Mesenchymal stem cell (in vitro differentiated cells and primary cell): ENCODE measurements at regions not wholly inside any gene's neighbourhood (a gene's known extent, or its start where the extent isn't known, plus 50 kb on each side); places are given as distances from the start of the nearest gene placed in this dataset.
A peak's percentile ranks its signal among the peaks of the same experiment; 100 is the strongest.

ENCODE experiments used
- DNase-seq: peaks from one replicate; pipeline ENCODE4 v3.0.0-alpha.2; 2013
- H2AFZ ChIP-seq: one replicate; pipeline ENCODE4 v1.6.1; 2013; ENCODE audit warnings: low read depth, mild to moderate bottlenecking, control low read depth, inconsistent platforms, low read length, moderate library complexity
- H2AK5ac ChIP-seq: 2 replicates; pipeline ENCODE4 v1.6.1; 2013; ENCODE audit warnings: low read length, moderate library complexity, mild to moderate bottlenecking, inconsistent platforms; ENCODE audit not compliant: severe bottlenecking
- H2BK120ac ChIP-seq: one replicate; pipeline ENCODE4 v1.6.1; 2013; ENCODE audit warnings: low read depth, mild to moderate bottlenecking, inconsistent platforms, low read length, moderate library complexity
- H2BK12ac ChIP-seq, 2 experiments: one replicate each; pipeline ENCODE4 v1.6.1; 2013; ENCODE audit warnings: inconsistent platforms in 2 of 2, low read length in 2 of 2, mild to moderate bottlenecking in 2 of 2, moderate library complexity in 2 of 2, control low read depth in 1 of 2
- H2BK15ac ChIP-seq: one replicate; pipeline ENCODE4 v1.6.1; 2013; ENCODE audit warnings: mild to moderate bottlenecking, low read depth, inconsistent platforms; ENCODE audit not compliant: poor library complexity, severe bottlenecking
- H2BK5ac ChIP-seq: 2 replicates; pipeline ENCODE4 v1.6.1; 2013; ENCODE audit warnings: low read depth, mild to moderate bottlenecking, low read length, control low read depth, inconsistent platforms; ENCODE audit not compliant: poor library complexity, severe bottlenecking
- H3K14ac ChIP-seq, 2 experiments: one replicate each; pipeline ENCODE4 v1.6.1; 2013; ENCODE audit warnings: inconsistent platforms in 2 of 2, low read length in 2 of 2, control low read depth in 1 of 2, mild to moderate bottlenecking in 1 of 2, moderate library complexity in 1 of 2
- H3K18ac ChIP-seq, 2 experiments: one replicate each; pipeline ENCODE4 v1.6.1; 2013; ENCODE audit warnings: inconsistent platforms in 2 of 2, low read length in 2 of 2, control low read depth in 1 of 2, low read depth in 1 of 2, mild to moderate bottlenecking in 1 of 2
- H3K23ac ChIP-seq, 2 experiments: one replicate each; pipeline ENCODE4 v1.6.1; 2013; ENCODE audit warnings: inconsistent platforms in 2 of 2, low read length in 2 of 2, mild to moderate bottlenecking in 2 of 2, moderate library complexity in 2 of 2, control low read depth in 1 of 2
- H3K27ac ChIP-seq: 2 replicates; pipeline ENCODE4 v1.5.1; 2013; ENCODE audit warnings: mild to moderate bottlenecking, moderate library complexity, low read length, control low read depth, inconsistent platforms; ENCODE audit not compliant: poor library complexity, severe bottlenecking
- H3K27me3 ChIP-seq, 2 experiments: 2 replicates each; pipeline versions ENCODE4 v1.6.1 to v1.7.0; 2013; ENCODE audit warnings: low read length in 2 of 2, mild to moderate bottlenecking in 2 of 2, moderate library complexity in 2 of 2, control low read depth in 1 of 2, inconsistent platforms in 1 of 2; ENCODE audit not compliant: control insufficient read depth in 1 of 2, insufficient read depth in 1 of 2
- H3K36me3 ChIP-seq, 2 experiments: 2 replicates each; pipeline versions ENCODE4 v1.6.1 to v1.7.0; 2013; ENCODE audit warnings: low read length in 2 of 2, control low read depth in 1 of 2, inconsistent platforms in 1 of 2, low read depth in 1 of 2, mild to moderate bottlenecking in 1 of 2; ENCODE audit not compliant: insufficient read depth in 2 of 2, control insufficient read depth in 1 of 2
- H3K4ac ChIP-seq, 2 experiments: one replicate each; pipeline ENCODE4 v1.6.1; 2013; ENCODE audit warnings: inconsistent platforms in 2 of 2, low read length in 2 of 2, mild to moderate bottlenecking in 2 of 2, moderate library complexity in 2 of 2, control low read depth in 1 of 2, low read depth in 1 of 2
- H3K4me1 ChIP-seq: 2 replicates; pipeline ENCODE4 v1.6.1; 2013; ENCODE audit warnings: low read depth, low read length, control low read depth; ENCODE audit not compliant: control insufficient read depth, insufficient read depth
- H3K4me2 ChIP-seq: 2 replicates; pipeline ENCODE4 v1.6.1; 2013; ENCODE audit warnings: low read length, mild to moderate bottlenecking, inconsistent platforms; ENCODE audit not compliant: poor library complexity, severe bottlenecking
- H3K4me3 ChIP-seq, 2 experiments: 2 replicates each; pipeline versions ENCODE4 v1.5.1 to v1.7.0; 2013; ENCODE audit warnings: low read length in 2 of 2, mild to moderate bottlenecking in 2 of 2, control low read depth in 1 of 2, low read depth in 1 of 2; ENCODE audit not compliant: insufficient read depth in 1 of 2
- H3K79me1 ChIP-seq: replicated peaks from 2 replicates; pipeline ENCODE4 v1.6.1; 2013; ENCODE audit warnings: mild to moderate bottlenecking, control low read depth, low read length, inconsistent platforms; ENCODE audit not compliant: poor library complexity, severe bottlenecking
- H3K9ac ChIP-seq: 2 replicates; pipeline ENCODE4 v1.7.0; 2013; ENCODE audit warnings: mild to moderate bottlenecking, low read length, moderate library complexity
- H3K9me3 ChIP-seq: 2 replicates; pipeline ENCODE4 v1.7.0; 2013; ENCODE audit warnings: mild to moderate bottlenecking, low read length; ENCODE audit not compliant: control insufficient read depth
- H4K8ac ChIP-seq: one replicate; pipeline ENCODE4 v1.6.1; 2013; ENCODE audit warnings: inconsistent platforms, mild to moderate bottlenecking, low read length, moderate library complexity
- H4K91ac ChIP-seq: one replicate; pipeline ENCODE4 v1.6.1; 2013; ENCODE audit warnings: mild to moderate bottlenecking, low read length, inconsistent platforms
- WGBS: methylation state at CpG from one replicate; pipeline ENCODE4 v1.1.7; 2013; ENCODE audit warnings: mixed read lengths; 5-methylcytosine and 5-hydroxymethylcytosine counted together

- H2AK5ac ChIP-seq: no peak overlapping the region
- H3K9ac ChIP-seq: no peak overlapping the region
- no peak overlapping the region for H3K23ac ChIP-seq
- no peak overlapping the region for H2BK5ac ChIP-seq
- 68% methylated on average over 4 of the region's 4 CpGs for WGBS
- H3K4me2 ChIP-seq: no peak overlapping the region
- H2AFZ ChIP-seq: no peak overlapping the region
- no peak overlapping the region for H3K27ac ChIP-seq
- no peak overlapping the region for H3K14ac ChIP-seq
- no peak overlapping the region for H3K4me3 ChIP-seq
- peaks cover 6% of the 10 kb centered on the region for H3K4me1 ChIP-seq
- H3K79me1 ChIP-seq: no peaks in the 10 kb centered on the region
- no peak overlapping the region for H2BK12ac ChIP-seq
- no peaks in the 10 kb centered on the region for H3K9me3 ChIP-seq
- no peaks in the 10 kb centered on the region for H3K27me3 ChIP-seq
- no peak overlapping the region for H2BK120ac ChIP-seq
- H3K36me3 ChIP-seq: no peaks in the 10 kb centered on the region
- no peak overlapping the region for H2BK15ac ChIP-seq
- no peak for DNase-seq
- no peak overlapping the region for H3K4ac ChIP-seq
- H4K8ac ChIP-seq: no peak overlapping the region
- H4K91ac ChIP-seq: no peak overlapping the region
- no peak overlapping the region for H3K18ac ChIP-seq
Observed at GRCh38 chr2:158894572-158894971, 73.9 kb upstream of the TANC1 start.

GRCh38 chr2:158900345-158900744 lies 68.1 kb upstream of the TANC1 start:
- no peak overlapping the region for H2BK120ac ChIP-seq
- no peaks in the 10 kb centered on the region for H3K36me3 ChIP-seq
- no peak overlapping the region for H3K4me2 ChIP-seq
- no peak overlapping the region for H4K8ac ChIP-seq
- H3K9ac ChIP-seq: no peak overlapping the region
- H3K14ac ChIP-seq: no peak overlapping the region
- no peaks in the 10 kb centered on the region for H3K27me3 ChIP-seq
- DNase-seq: no peak
- H3K4me3 ChIP-seq: no peak overlapping the region
- 81% methylated on average over 8 of the region's 8 CpGs for WGBS
- no peak overlapping the region for H3K27ac ChIP-seq
- H3K4ac ChIP-seq: no peak overlapping the region
- H2AFZ ChIP-seq: no peak overlapping the region
- H4K91ac ChIP-seq: no peak overlapping the region
- no peak overlapping the region for H2BK5ac ChIP-seq
- H3K23ac ChIP-seq: no peak overlapping the region
- no peaks in the 10 kb centered on the region for H3K9me3 ChIP-seq
- no peak overlapping the region for H3K18ac ChIP-seq
- H2AK5ac ChIP-seq: no peak overlapping the region
- no peaks in the 10 kb centered on the region for H3K79me1 ChIP-seq
- H2BK12ac ChIP-seq: no peak overlapping the region
- no peak overlapping the region for H2BK15ac ChIP-seq
- no peaks in the 10 kb centered on the region for H3K4me1 ChIP-seq

GRCh38 chr2:158902005-158902398 lies 66.4 kb upstream of the TANC1 start:
- no peak overlapping the region for H3K4me2 ChIP-seq
- no peaks in the 10 kb centered on the region for H3K4me1 ChIP-seq
- no peaks in the 10 kb centered on the region for H3K27me3 ChIP-seq
- no peak overlapping the region for H3K18ac ChIP-seq
- H3K4ac ChIP-seq: no peak overlapping the region
- no peak overlapping the region for H3K27ac ChIP-seq
- H2BK120ac ChIP-seq: no peak overlapping the region
- H2BK12ac ChIP-seq: no peak overlapping the region
- no peaks in the 10 kb centered on the region for H3K9me3 ChIP-seq
- no CpG with 5 or more reads among the region's 2 CpGs for WGBS
- H2BK5ac ChIP-seq: no peak overlapping the region
- no peaks in the 10 kb centered on the region for H3K79me1 ChIP-seq
- no peak overlapping the region for H3K23ac ChIP-seq
- no peak overlapping the region for H3K4me3 ChIP-seq
- no peak overlapping the region for H3K14ac ChIP-seq
- no peaks in the 10 kb centered on the region for H3K36me3 ChIP-seq
- no peak overlapping the region for H4K8ac ChIP-seq
- no peak overlapping the region for H3K9ac ChIP-seq
- no peak overlapping the region for H2AK5ac ChIP-seq
- H2AFZ ChIP-seq: no peak overlapping the region
- no peak overlapping the region for H2BK15ac ChIP-seq
- no peak overlapping the region for H4K91ac ChIP-seq
- DNase-seq: no peak

GRCh38 chr2:158903711-158904405 lies 64.6 kb upstream of the TANC1 start:
- H2BK120ac ChIP-seq: no peak overlapping the region
- no peak overlapping the region for H3K18ac ChIP-seq
- no peak overlapping the region for H3K4me3 ChIP-seq
- H2BK5ac ChIP-seq: no peak overlapping the region
- no peak overlapping the region for H3K9ac ChIP-seq
- H3K23ac ChIP-seq: no peak overlapping the region
- no peaks in the 10 kb centered on the region for H3K4me1 ChIP-seq
- H3K4ac ChIP-seq: peak overlapping the region in 1 of 2 experiments; percentile 79
- DNase-seq: no peak
- H2AK5ac ChIP-seq: no peak overlapping the region
- no peak overlapping the region for H3K14ac ChIP-seq
- H2BK12ac ChIP-seq: peak overlapping the region in 1 of 2 experiments; percentile 61
- H3K27ac ChIP-seq: no peak overlapping the region
- no peak overlapping the region for H3K4me2 ChIP-seq
- H4K91ac ChIP-seq: no peak overlapping the region
- 94% methylated on average over 2 of the region's 2 CpGs for WGBS
- H3K27me3 ChIP-seq: no peaks in the 10 kb centered on the region
- no peak overlapping the region for H4K8ac ChIP-seq
- H3K9me3 ChIP-seq: no peaks in the 10 kb centered on the region
- no peak overlapping the region for H2AFZ ChIP-seq
- H2BK15ac ChIP-seq: no peak overlapping the region
- H3K79me1 ChIP-seq: no peaks in the 10 kb centered on the region
- no peaks in the 10 kb centered on the region for H3K36me3 ChIP-seq
